HepG2 (cell line): ENCODE measurements at regions not wholly inside any gene's neighbourhood (a gene's known extent, or its start where the extent isn't known, plus 50 kb on each side); places are given as distances from the start of the nearest gene placed in this dataset.

Experiments used
- ATAC-seq: fragments of 200-7000 bp; cut with Tn5 transposase; 3 replicates; pipeline ENCODE4 v1.9.1; 2020; ENCODE audit warnings: mild to moderate bottlenecking, moderate library complexity
- BruUV-seq: library from RNA; stranded (reverse); fragments of 400-500 nt; replicated peaks from 2 replicates; lab custom pipeline; 2021; lab: Mats Ljungman, UMichigan
- CTCF ChIA-PET: fragments of 300-600 bp; formaldehyde crosslinking; extraction: SDS; loops from one replicate; lab custom pipeline; 2021; ENCODE audit warnings: low total read pairs, inconsistent platforms, low intra/inter-chr PET ratio; lab: Yijun Ruan, JAX
- POLR2A ChIA-PET: fragments of 350-600 bp; sonication (Branson Sonifier 250); formaldehyde crosslinking; loops from one replicate; lab custom pipeline; 2020; ENCODE audit warnings: antibody characterized with exemption, inconsistent platforms; lab: Yijun Ruan, JAX
- DNase-seq: peaks from one replicate; pipeline ENCODE4 v3.0.0-alpha.2; 2015; ENCODE audit warnings: low spot score
- FAIRE-seq: peaks from 3 replicates; lab custom pipeline; 2011; peaks lifted over from hg19 to GRCh38; lab: Jason Lieb, UNC
- H2AFZ ChIP-seq: one replicate; pipeline ENCODE4 v1.6.1; 2011; ENCODE audit warnings: low read length, inconsistent platforms
- H3K27ac ChIP-seq: fragments of 300-600 bp; 3 replicates; pipeline ENCODE4 v1.8.0; 2011; ENCODE audit warnings: mixed run types, mild to moderate bottlenecking, mixed read lengths, low read length, inconsistent platforms; ENCODE audit not compliant: insufficient read depth; ENCODE audit errors: extremely low read length
- H3K27me3 ChIP-seq, 2 experiments: fragments of 200-600 bp in 1 of 2; 2 replicates in 1 of 2; 3 replicates in 1 of 2; pipeline versions ENCODE4 v1.6.0 to v1.8.0; 2011; ENCODE audit warnings: low read length in 2 of 2, mild to moderate bottlenecking in 2 of 2, moderate library complexity in 2 of 2, inconsistent platforms in 1 of 2; ENCODE audit not compliant: insufficient read depth in 2 of 2, control insufficient read depth in 1 of 2
- H3K36me3 ChIP-seq, 2 experiments: fragments of 200-600 bp in 1 of 2; replicated peaks in 1 of 2; 2 replicates in 1 of 2; 3 replicates in 1 of 2; pipeline versions ENCODE4 v1.5.1 to v1.8.0; 2011; ENCODE audit warnings: low read length in 2 of 2, inconsistent platforms in 1 of 2; ENCODE audit not compliant: insufficient read depth in 2 of 2, control insufficient read depth in 1 of 2
- H3K4me1 ChIP-seq: 2 replicates; pipeline ENCODE4 v1.5.1; 2012; ENCODE audit warnings: low read length, inconsistent platforms; ENCODE audit not compliant: insufficient read depth
- H3K4me2 ChIP-seq: 2 replicates; pipeline ENCODE4 v1.6.0; 2011; ENCODE audit warnings: low read depth, low read length, inconsistent platforms
- H3K4me3 ChIP-seq, 3 experiments: fragments of 200-600 bp in 1 of 3; sonication (generic), shearing (Covaris generic) in 1 of 3; replicated peaks in 1 of 3; 2 replicates each; pipeline ENCODE4 v1.5.1; 2011 to 2016; ENCODE audit warnings: low read length in 3 of 3, inconsistent platforms in 2 of 3, low read depth in 2 of 3, mild to moderate bottlenecking in 2 of 3, control low read depth in 1 of 3, mixed read lengths in 1 of 3; ENCODE audit not compliant: insufficient read depth in 1 of 3
- H3K79me2 ChIP-seq: one replicate; pipeline ENCODE4 v1.6.1; 2011; ENCODE audit warnings: low read length, inconsistent platforms; ENCODE audit not compliant: insufficient read depth
- H3K9ac ChIP-seq: 2 replicates; pipeline ENCODE4 v1.6.0; 2011; ENCODE audit warnings: mild to moderate bottlenecking, low read depth, low read length, inconsistent platforms; ENCODE audit not compliant: insufficient read depth
- H3K9me3 ChIP-seq: 2 replicates; pipeline ENCODE4 v1.5.1; 2012; ENCODE audit warnings: mild to moderate bottlenecking, low read length
- H4K20me1 ChIP-seq: 2 replicates; pipeline ENCODE4 v1.6.0; 2011; ENCODE audit warnings: inconsistent platforms, mild to moderate bottlenecking, low read length, moderate library complexity; ENCODE audit not compliant: insufficient read depth
- CEBPB ChIP-seq: IDR thresholded peaks from 2 replicates; pipeline ENCODE4 v1.6.1; 2011; ENCODE audit warnings: low read depth, low read length, improper control_type of control experiment, borderline replicate concordance
- RARA ChIP-seq: IDR thresholded peaks from 2 replicates; pipeline ENCODE4 v1.6.1; 2016; ENCODE audit warnings: missing genetic modification reagents, missing compliant biosample characterization
- SALL1 ChIP-seq: sonication (generic); formaldehyde crosslinking; IDR thresholded peaks from 2 replicates; pipeline ENCODE4 v1.8.0; 2022; ENCODE audit warnings: mild to moderate bottlenecking, missing genetic modification reagents
- SIX1 ChIP-seq: sonication (generic); formaldehyde crosslinking; IDR thresholded peaks from 2 replicates; pipeline ENCODE4 v1.4.0; 2020; ENCODE audit warnings: missing genetic modification reagents, borderline replicate concordance
- ZNF253 ChIP-seq: sonication (generic); formaldehyde crosslinking; IDR thresholded peaks from 2 replicates; pipeline ENCODE4 v1.8.0; 2022; ENCODE audit warnings: mild to moderate bottlenecking, missing genetic modification reagents, borderline replicate concordance
- ZNF75D ChIP-seq: sonication (generic); formaldehyde crosslinking; IDR thresholded peaks from 2 replicates; pipeline ENCODE4 v1.8.1; 2023; ENCODE audit warnings: missing genetic modification reagents, mild to moderate bottlenecking, borderline replicate concordance
- WGBS: methylation state at CpG from one replicate; pipeline ENCODE4 v1.1.6; 2017; ENCODE audit warnings: low lambda C conversion rate; 5-methylcytosine and 5-hydroxymethylcytosine counted together
- in situ Hi-C: cut with HindIII; loops from 2 replicates; pipeline ENCODE4 v1.10.0; 2017; ENCODE audit warnings: low pct_unique_long_range_greater_than_20kb; ENCODE audit not compliant: extremely low pct_ligation_motif_present
- intact Hi-C: fragments of 100-400 bp; cut with micrococcal nuclease; formaldehyde crosslinking; loops from one replicate; pipeline ENCODE4 v1.10.0; 2022; ENCODE audit not compliant: unreplicated experiment
- TF ChIP-seq, protein P1 (sequence below): sonication (generic); formaldehyde crosslinking; IDR thresholded peaks from 2 replicates; pipeline ENCODE4 v1.5.1; 2020; ENCODE audit warnings: mild to moderate bottlenecking, missing genetic modification reagents
- TF ChIP-seq, protein P2 (sequence below): sonication (generic); formaldehyde crosslinking; IDR thresholded peaks from 2 replicates; pipeline ENCODE4 v1.8.0; 2022; ENCODE audit warnings: mild to moderate bottlenecking, missing genetic modification reagents, moderate library complexity
- TF ChIP-seq, protein P3 (sequence below): sonication (generic); formaldehyde crosslinking; IDR thresholded peaks from 2 replicates; pipeline ENCODE4 v1.9.0; 2022; ENCODE audit warnings: low read depth, missing genetic modification reagents
- TF ChIP-seq, protein P4 (sequence below): sonication (generic); formaldehyde crosslinking; IDR thresholded peaks from 2 replicates; pipeline ENCODE4 v1.4.0; 2020; ENCODE audit warnings: low read depth, mild to moderate bottlenecking, missing genetic modification reagents

DNA sequence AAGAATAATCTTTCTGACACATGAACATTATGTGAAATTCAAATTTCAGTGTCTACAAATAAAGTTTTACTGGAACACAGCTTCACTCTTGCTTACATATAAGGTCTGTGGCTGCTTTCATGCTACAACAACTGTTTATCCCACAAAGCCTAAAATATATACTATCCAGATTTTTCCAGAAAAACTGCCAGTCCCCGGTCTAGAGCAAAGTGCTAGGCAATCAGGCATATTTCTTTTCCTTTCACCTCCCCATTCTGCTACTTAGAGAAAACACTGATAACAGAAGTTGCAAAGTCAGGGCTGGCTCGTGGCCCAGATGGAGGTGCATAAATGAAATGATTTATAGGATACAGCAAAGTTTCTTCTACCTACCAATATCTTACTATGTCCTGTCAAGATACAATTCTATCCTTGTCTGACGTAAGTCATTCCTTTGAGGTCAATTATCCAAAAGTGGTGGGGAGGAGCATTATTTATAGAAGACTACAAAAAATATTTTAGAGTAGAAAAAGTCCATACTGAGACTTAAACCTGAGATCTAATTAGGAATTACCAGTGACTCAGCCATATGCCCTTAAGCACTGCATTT, 384.1 kb downstream of the NXPH1 start:
- H2AFZ ChIP-seq, result no peak overlapping the region
- ChIA-PET CTCF (no interaction called here), POLR2A (no interaction called here)
- TF ChIP-seq SIX1 (CRISPR knock-in tag) (no peak), ZNF75D (CRISPR knock-in tag) (no peak), SALL1 (no peak), ZNF253 (CRISPR knock-in tag) (no peak), CEBPB (no peak), RARA (CRISPR knock-in tag) (no peak)
- TF ChIP-seq, protein P1, sequence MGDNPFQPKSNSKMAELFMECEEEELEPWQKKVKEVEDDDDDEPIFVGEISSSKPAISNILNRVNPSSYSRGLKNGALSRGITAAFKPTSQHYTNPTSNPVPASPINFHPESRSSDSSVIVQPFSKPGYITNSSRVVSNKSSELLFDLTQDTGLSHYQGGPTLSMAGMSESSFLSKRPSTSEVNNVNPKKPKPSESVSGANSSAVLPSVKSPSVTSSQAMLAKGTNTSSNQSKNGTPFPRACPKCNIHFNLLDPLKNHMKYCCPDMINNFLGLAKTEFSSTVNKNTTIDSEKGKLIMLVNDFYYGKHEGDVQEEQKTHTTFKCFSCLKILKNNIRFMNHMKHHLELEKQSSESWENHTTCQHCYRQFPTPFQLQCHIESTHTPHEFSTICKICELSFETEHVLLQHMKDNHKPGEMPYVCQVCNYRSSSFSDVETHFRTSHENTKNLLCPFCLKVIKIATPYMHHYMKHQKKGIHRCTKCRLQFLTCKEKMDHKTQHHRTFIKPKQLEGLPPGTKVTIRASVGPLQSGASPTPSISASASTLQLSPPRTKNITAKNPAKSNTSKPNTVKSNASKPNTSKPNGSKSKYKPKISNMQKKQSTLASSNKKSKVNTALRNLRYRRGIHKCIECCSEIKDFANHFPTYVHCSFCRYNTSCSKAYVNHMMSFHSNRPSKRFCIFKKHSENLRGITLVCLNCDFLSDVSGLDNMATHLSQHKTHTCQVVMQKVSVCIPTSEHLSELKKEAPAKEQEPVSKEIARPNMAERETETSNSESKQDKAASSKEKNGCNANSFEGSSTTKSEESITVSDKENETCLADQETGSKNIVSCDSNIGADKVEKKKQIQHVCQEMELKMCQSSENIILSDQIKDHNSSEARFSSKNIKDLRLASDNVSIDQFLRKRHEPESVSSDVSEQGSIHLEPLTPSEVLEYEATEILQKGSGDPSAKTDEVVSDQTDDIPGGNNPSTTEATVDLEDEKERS, result no peak
- TF ChIP-seq, protein P2, sequence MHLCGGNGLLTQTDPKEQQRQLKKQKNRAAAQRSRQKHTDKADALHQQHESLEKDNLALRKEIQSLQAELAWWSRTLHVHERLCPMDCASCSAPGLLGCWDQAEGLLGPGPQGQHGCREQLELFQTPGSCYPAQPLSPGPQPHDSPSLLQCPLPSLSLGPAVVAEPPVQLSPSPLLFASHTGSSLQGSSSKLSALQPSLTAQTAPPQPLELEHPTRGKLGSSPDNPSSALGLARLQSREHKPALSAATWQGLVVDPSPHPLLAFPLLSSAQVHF (CRISPR knock-in tag), result no peak
- TF ChIP-seq, protein P3, sequence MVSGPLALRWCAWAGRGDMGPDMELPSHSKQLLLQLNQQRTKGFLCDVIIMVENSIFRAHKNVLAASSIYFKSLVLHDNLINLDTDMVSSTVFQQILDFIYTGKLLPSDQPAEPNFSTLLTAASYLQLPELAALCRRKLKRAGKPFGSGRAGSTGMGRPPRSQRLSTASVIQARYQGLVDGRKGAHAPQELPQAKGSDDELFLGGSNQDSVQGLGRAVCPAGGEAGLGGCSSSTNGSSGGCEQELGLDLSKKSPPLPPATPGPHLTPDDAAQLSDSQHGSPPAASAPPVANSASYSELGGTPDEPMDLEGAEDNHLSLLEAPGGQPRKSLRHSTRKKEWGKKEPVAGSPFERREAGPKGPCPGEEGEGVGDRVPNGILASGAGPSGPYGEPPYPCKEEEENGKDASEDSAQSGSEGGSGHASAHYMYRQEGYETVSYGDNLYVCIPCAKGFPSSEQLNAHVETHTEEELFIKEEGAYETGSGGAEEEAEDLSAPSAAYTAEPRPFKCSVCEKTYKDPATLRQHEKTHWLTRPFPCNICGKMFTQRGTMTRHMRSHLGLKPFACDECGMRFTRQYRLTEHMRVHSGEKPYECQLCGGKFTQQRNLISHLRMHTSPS, result no peak
- TF ChIP-seq, protein P4, sequence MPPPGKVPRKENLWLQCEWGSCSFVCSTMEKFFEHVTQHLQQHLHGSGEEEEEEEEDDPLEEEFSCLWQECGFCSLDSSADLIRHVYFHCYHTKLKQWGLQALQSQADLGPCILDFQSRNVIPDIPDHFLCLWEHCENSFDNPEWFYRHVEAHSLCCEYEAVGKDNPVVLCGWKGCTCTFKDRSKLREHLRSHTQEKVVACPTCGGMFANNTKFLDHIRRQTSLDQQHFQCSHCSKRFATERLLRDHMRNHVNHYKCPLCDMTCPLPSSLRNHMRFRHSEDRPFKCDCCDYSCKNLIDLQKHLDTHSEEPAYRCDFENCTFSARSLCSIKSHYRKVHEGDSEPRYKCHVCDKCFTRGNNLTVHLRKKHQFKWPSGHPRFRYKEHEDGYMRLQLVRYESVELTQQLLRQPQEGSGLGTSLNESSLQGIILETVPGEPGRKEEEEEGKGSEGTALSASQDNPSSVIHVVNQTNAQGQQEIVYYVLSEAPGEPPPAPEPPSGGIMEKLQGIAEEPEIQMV, result no peak
- ATAC-seq (no peak), FAIRE-seq (no peak), DNase-seq (no peak)
- no peaks in the 10 kb centered on the region for H3K79me2 ChIP-seq
- peaks cover 93% of the 10 kb centered on the region for H3K9me3 ChIP-seq
- no peaks in the 10 kb centered on the region for H3K27me3 ChIP-seq
- no peak overlapping the region for H3K27ac ChIP-seq
- intact Hi-C loops (no loop called here), in situ Hi-C loops (no loop called here)
- no peaks in the 10 kb centered on the region for H4K20me1 ChIP-seq
- BruUV-seq, result no TSS peak
- no peak overlapping the region for H3K9ac ChIP-seq
- no peak overlapping the region for H3K4me2 ChIP-seq
- H3K4me1 ChIP-seq, result no peaks in the 10 kb centered on the region
- no peaks in the 10 kb centered on the region for H3K36me3 ChIP-seq
- 2% methylated on average over 3 of the region's 3 CpGs for WGBS
- no peak overlapping the region for H3K4me3 ChIP-seq
